SU-DHL-6 (cell line): ENCODE measurements at regions not wholly inside any gene's neighbourhood (a gene's known extent, or its start where the extent isn't known, plus 50 kb on each side); places are given as distances from the start of the nearest gene placed in this dataset.

ENCODE experiments used
- H2AFZ ChIP-seq: fragments of 200-600 bp; sonication (generic); 2 replicates; pipeline ENCODE4 v1.6.1; 2014; ENCODE audit warnings: low read depth, mild to moderate bottlenecking, moderate library complexity, mixed read lengths, antibody characterized with exemption, low read length; ENCODE audit not compliant: severe bottlenecking
- H3F3A ChIP-seq: fragments of 200-600 bp; shearing (Covaris generic); 2 replicates; pipeline ENCODE4 v1.6.0; 2016; ENCODE audit warnings: antibody characterized with exemption, mild to moderate bottlenecking; ENCODE audit not compliant: insufficient read depth
- H3K27ac ChIP-seq: fragments of 200-600 bp; sonication (generic); 2 replicates; pipeline ENCODE4 v1.5.1; 2016; ENCODE audit warnings: low read depth, mild to moderate bottlenecking, low read length, moderate library complexity, mixed read lengths
- H3K27me3 ChIP-seq: fragments of 200-600 bp; sonication (generic), shearing (Covaris generic); 2 replicates; pipeline ENCODE4 v1.6.0; 2014; ENCODE audit warnings: mild to moderate bottlenecking, low read length
- H3K36me3 ChIP-seq: fragments of 200-600 bp; sonication (generic); 2 replicates; pipeline ENCODE4 v1.6.1; 2014; ENCODE audit warnings: mild to moderate bottlenecking, low read length, mixed read lengths
- H3K4me2 ChIP-seq: fragments of 300-600, 200-600 bp; shearing (Covaris generic), sonication (generic); 2 replicates; pipeline ENCODE4 v1.6.0; 2014; ENCODE audit warnings: low read length, low read depth, mild to moderate bottlenecking; ENCODE audit not compliant: poor library complexity, severe bottlenecking
- H3K4me3 ChIP-seq: fragments of 200-600 bp; sonication (generic); 2 replicates; pipeline ENCODE4 v1.5.1; 2014; ENCODE audit warnings: antibody characterized with exemption, low read length, mild to moderate bottlenecking, mixed read lengths; ENCODE audit not compliant: insufficient read depth, poor library complexity, severe bottlenecking
- H3K79me2 ChIP-seq: fragments of 200-600 bp; sonication (generic); 2 replicates; pipeline ENCODE4 v1.6.1; 2014; ENCODE audit warnings: mild to moderate bottlenecking, low read length, moderate library complexity; ENCODE audit not compliant: insufficient read depth
- H3K9ac ChIP-seq: fragments of 200-600 bp; sonication (generic); 2 replicates; pipeline ENCODE4 v1.7.0; 2014; ENCODE audit warnings: mild to moderate bottlenecking, low read length
- H3K9me2 ChIP-seq: fragments of 200-600 bp; sonication (generic); replicated peaks from 2 replicates; pipeline ENCODE4 v1.6.1; 2014; ENCODE audit warnings: low read length; ENCODE audit not compliant: insufficient read depth
- H3K9me3 ChIP-seq: fragments of 200-600 bp; sonication (generic); 2 replicates; pipeline ENCODE4 v1.6.1; 2014; ENCODE audit warnings: low read length, mixed read lengths; ENCODE audit not compliant: insufficient read depth
- H4K20me1 ChIP-seq: fragments of 200-600 bp; sonication (generic); 2 replicates; pipeline ENCODE4 v1.6.1; 2014; ENCODE audit warnings: low read depth, mild to moderate bottlenecking, antibody characterized with exemption, low read length, moderate library complexity, mixed read lengths
- CTCF ChIP-seq: fragments of 200-600 bp; sonication (generic); IDR thresholded peaks from one replicate; pipeline ENCODE4 v1.5.1; 2017; ENCODE audit warnings: antibody characterized with exemption, mild to moderate bottlenecking, low read length, moderate library complexity; ENCODE audit not compliant: insufficient read depth, poor library complexity, severe bottlenecking
- EZH2phosphoT487 ChIP-seq: fragments of 200-600 bp; sonication (generic), shearing (Covaris generic); conservative IDR thresholded peaks from 2 replicates; pipeline ENCODE4 v1.6.1; 2018; ENCODE audit warnings: mild to moderate bottlenecking, antibody characterized with exemption, low read length, moderate library complexity, mixed read lengths

GRCh38 chr12:111155521-111155920 is 213.4 kb downstream of the PHETA1 start:
- peaks cover 98% of the 10 kb centered on the region for H3K79me2 ChIP-seq
- H3K9ac ChIP-seq = no peak overlapping the region
- H3K9me3 ChIP-seq = no peaks in the 10 kb centered on the region
- no peak overlapping the region for H3K4me3 ChIP-seq
- peaks cover 52% of the 10 kb centered on the region for H4K20me1 ChIP-seq
- H3K36me3 ChIP-seq = peaks cover 44% of the 10 kb centered on the region
- no peak overlapping the region for H3K4me2 ChIP-seq
- peaks cover 25% of the 10 kb centered on the region for H3F3A ChIP-seq
- TF ChIP-seq CTCF (no peak), EZH2phosphoT487 (no peak)
- H3K27ac ChIP-seq = no peak overlapping the region
- H2AFZ ChIP-seq = no peak overlapping the region
- no peaks in the 10 kb centered on the region for H3K9me2 ChIP-seq
- no peaks in the 10 kb centered on the region for H3K27me3 ChIP-seq

- Histone ChIP-seq H3K4me2 (no peak overlapping the region), H3K9me2 (no peaks in the 10 kb centered on the region), H4K20me1 (peaks cover 55% of the 10 kb centered on the region), H3K9ac (no peak overlapping the region), H2AFZ (no peak overlapping the region), H3K27ac (no peak overlapping the region), H3K79me2 (peaks cover 99% of the 10 kb centered on the region), H3K9me3 (no peaks in the 10 kb centered on the region), H3K4me3 (no peak overlapping the region), H3K36me3 (peaks cover 44% of the 10 kb centered on the region), H3F3A (peaks cover 26% of the 10 kb centered on the region), H3K27me3 (no peaks in the 10 kb centered on the region)
- TF ChIP-seq CTCF (no peak), EZH2phosphoT487 (no peak)
Measured at GRCh38 chr12:111155020-111155419, 213.9 kb downstream of the PHETA1 start.

GRCh38 chr12:111154147-111154834 is 214.6 kb downstream of the PHETA1 start:
- H3K27me3 ChIP-seq = no peaks in the 10 kb centered on the region
- peaks cover 99% of the 10 kb centered on the region for H3K79me2 ChIP-seq
- no peak overlapping the region for H3K4me3 ChIP-seq
- H3K9me3 ChIP-seq = no peaks in the 10 kb centered on the region
- peaks cover 62% of the 10 kb centered on the region for H4K20me1 ChIP-seq
- TF ChIP-seq EZH2phosphoT487 (no peak), CTCF (no peak)
- H3K36me3 ChIP-seq = peaks cover 44% of the 10 kb centered on the region
- peaks cover 24% of the 10 kb centered on the region for H3F3A ChIP-seq
- no peak overlapping the region for H2AFZ ChIP-seq
- no peaks in the 10 kb centered on the region for H3K9me2 ChIP-seq
- H3K27ac ChIP-seq = no peak overlapping the region
- H3K4me2 ChIP-seq = no peak overlapping the region
- no peak overlapping the region for H3K9ac ChIP-seq
